DOHH2 (cell line): ENCODE measurements at regions not wholly inside any gene's neighbourhood (a gene's known extent, or its start where the extent isn't known, plus 50 kb on each side); places are given as distances from the start of the nearest gene placed in this dataset.

Experiments used
- H3F3A ChIP-seq: fragments of 200-600 bp; sonication (generic), shearing (Covaris generic); 2 replicates; pipeline ENCODE4 v1.6.0; 2016; ENCODE audit warnings: antibody characterized with exemption, mild to moderate bottlenecking; ENCODE audit not compliant: control insufficient read depth, insufficient read depth
- H3K27ac ChIP-seq: fragments of 200-600 bp; sonication (generic); 2 replicates; pipeline ENCODE4 v1.5.1; 2014; ENCODE audit warnings: low read depth, mild to moderate bottlenecking, low read length, moderate library complexity
- H3K27me3 ChIP-seq: fragments of 200-600 bp; sonication (generic); 2 replicates; pipeline ENCODE4 v1.6.1; 2014; ENCODE audit warnings: mild to moderate bottlenecking, low read length, mixed read lengths; ENCODE audit not compliant: control insufficient read depth
- H3K36me3 ChIP-seq: fragments of 200-600 bp; sonication (generic); 2 replicates; pipeline ENCODE4 v1.6.1; 2014; ENCODE audit warnings: mild to moderate bottlenecking, low read length, moderate library complexity, mixed read lengths; ENCODE audit not compliant: control insufficient read depth
- H3K4me1 ChIP-seq: fragments of 200-600 bp; sonication (generic); 2 replicates; pipeline ENCODE4 v1.6.1; 2014; ENCODE audit warnings: mild to moderate bottlenecking, low read length, mixed read lengths; ENCODE audit not compliant: control insufficient read depth
- H3K4me2 ChIP-seq: fragments of 200-600 bp; sonication (generic); 2 replicates; pipeline ENCODE4 v1.6.0; 2014; ENCODE audit warnings: mild to moderate bottlenecking, low read length, moderate library complexity
- H3K4me3 ChIP-seq: fragments of 200-600 bp; sonication (generic); 2 replicates; pipeline ENCODE4 v1.5.1; 2014; ENCODE audit warnings: mild to moderate bottlenecking, low read length, mixed read lengths
- H3K79me2 ChIP-seq: fragments of 200-600 bp; sonication (generic); 2 replicates; pipeline ENCODE4 v1.6.1; 2014; ENCODE audit warnings: mild to moderate bottlenecking, low read length, mixed read lengths; ENCODE audit not compliant: control insufficient read depth
- H3K9me2 ChIP-seq: fragments of 200-600 bp; sonication (generic); replicated peaks from 2 replicates; pipeline ENCODE4 v1.6.1; 2014; ENCODE audit warnings: mild to moderate bottlenecking, low read length, mixed read lengths; ENCODE audit not compliant: control insufficient read depth
- H3K9me3 ChIP-seq: fragments of 200-600 bp; sonication (generic); 2 replicates; pipeline ENCODE4 v1.6.1; 2014; ENCODE audit warnings: antibody characterized with exemption, low read length, mixed read lengths; ENCODE audit not compliant: control insufficient read depth, insufficient read depth
- H4K20me1 ChIP-seq: fragments of 200-600 bp; sonication (generic); 2 replicates; pipeline ENCODE4 v1.6.0; 2014; ENCODE audit warnings: low read depth, mild to moderate bottlenecking, antibody characterized with exemption, low read length, moderate library complexity; ENCODE audit not compliant: control insufficient read depth, insufficient read depth
- EZH2phosphoT487 ChIP-seq: fragments of 200-600 bp; sonication (generic); IDR thresholded peaks from 2 replicates; pipeline ENCODE4 v1.6.1; 2017; ENCODE audit warnings: borderline replicate concordance, mild to moderate bottlenecking, antibody characterized with exemption, low read length, moderate library complexity, mixed read lengths
- TF ChIP-seq, protein P1 (sequence below): fragments of 200-600 bp; sonication (generic); IDR thresholded peaks from one replicate; pipeline ENCODE4 v1.5.1; 2014; ENCODE audit warnings: antibody characterized with exemption, mild to moderate bottlenecking, low read depth, low read length; ENCODE audit not compliant: poor library complexity, severe bottlenecking

DNA sequence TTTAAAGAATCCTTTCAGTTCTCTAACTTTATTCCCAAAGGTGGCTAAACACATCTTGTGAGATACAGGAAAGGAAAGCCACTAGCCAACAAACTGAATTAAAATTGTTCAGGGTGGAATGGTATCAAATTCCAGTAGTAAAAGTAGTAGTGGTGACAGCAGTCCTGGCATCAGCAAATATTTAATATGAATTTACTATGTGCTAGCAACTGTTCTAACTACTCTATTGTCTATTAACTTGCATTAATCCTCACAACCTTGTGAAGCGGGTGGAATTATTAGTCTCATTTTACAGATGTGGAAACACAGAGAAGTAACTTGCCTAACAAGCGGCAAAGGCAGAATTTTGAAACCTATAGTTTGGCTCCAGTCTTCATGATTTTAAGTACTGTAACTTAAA, 130.1 kb downstream of the KLF12 start:
- no peaks in the 10 kb centered on the region for H3K36me3 ChIP-seq
- H4K20me1 ChIP-seq: no peaks in the 10 kb centered on the region
- TF ChIP-seq EZH2phosphoT487: no peak
- TF ChIP-seq, protein P1, sequence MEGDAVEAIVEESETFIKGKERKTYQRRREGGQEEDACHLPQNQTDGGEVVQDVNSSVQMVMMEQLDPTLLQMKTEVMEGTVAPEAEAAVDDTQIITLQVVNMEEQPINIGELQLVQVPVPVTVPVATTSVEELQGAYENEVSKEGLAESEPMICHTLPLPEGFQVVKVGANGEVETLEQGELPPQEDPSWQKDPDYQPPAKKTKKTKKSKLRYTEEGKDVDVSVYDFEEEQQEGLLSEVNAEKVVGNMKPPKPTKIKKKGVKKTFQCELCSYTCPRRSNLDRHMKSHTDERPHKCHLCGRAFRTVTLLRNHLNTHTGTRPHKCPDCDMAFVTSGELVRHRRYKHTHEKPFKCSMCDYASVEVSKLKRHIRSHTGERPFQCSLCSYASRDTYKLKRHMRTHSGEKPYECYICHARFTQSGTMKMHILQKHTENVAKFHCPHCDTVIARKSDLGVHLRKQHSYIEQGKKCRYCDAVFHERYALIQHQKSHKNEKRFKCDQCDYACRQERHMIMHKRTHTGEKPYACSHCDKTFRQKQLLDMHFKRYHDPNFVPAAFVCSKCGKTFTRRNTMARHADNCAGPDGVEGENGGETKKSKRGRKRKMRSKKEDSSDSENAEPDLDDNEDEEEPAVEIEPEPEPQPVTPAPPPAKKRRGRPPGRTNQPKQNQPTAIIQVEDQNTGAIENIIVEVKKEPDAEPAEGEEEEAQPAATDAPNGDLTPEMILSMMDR: no peak
- peaks cover under 1% of the 10 kb centered on the region; the same call in 1 of the 2 replicates for H3F3A ChIP-seq
- H3K4me2 ChIP-seq: no peak overlapping the region
- no peak overlapping the region for H3K4me3 ChIP-seq
- H3K4me1 ChIP-seq: peaks cover 12% of the 10 kb centered on the region
- no peaks in the 10 kb centered on the region for H3K9me2 ChIP-seq
- no peaks in the 10 kb centered on the region for H3K27me3 ChIP-seq
- no peaks in the 10 kb centered on the region for H3K9me3 ChIP-seq
- no peak overlapping the region for H3K27ac ChIP-seq
- H3K79me2 ChIP-seq: peaks cover 7% of the 10 kb centered on the region

DNA sequence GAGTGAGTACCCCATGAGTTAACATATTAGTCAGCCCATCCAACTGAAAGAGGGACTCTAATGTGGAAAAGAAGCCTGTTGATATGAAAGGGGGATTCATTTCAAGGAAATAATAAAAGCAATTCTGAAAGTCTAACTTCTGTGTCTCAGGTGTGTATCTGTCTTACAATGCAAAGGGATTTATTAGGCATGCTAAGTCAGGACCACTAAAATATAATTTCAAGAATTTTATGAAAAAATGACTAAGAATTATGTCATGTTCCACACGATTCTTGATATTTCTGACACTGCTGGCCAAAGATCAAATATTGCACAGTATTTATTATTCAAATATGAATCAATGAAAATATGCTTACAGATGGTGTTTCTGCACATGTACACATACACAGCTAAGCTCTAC, 130.8 kb downstream of the KLF12 start:
- H3K9me2 ChIP-seq: no peaks in the 10 kb centered on the region
- H3K27ac ChIP-seq: no peak overlapping the region
- H3K4me2 ChIP-seq: no peak overlapping the region
- H3K4me3 ChIP-seq: no peak overlapping the region
- H3K79me2 ChIP-seq: peaks cover 11% of the 10 kb centered on the region
- H3K4me1 ChIP-seq: peaks cover 20% of the 10 kb centered on the region
- no peaks in the 10 kb centered on the region for H3K27me3 ChIP-seq
- peaks cover 8% of the 10 kb centered on the region; the same call in 1 of the 2 replicates for H3F3A ChIP-seq
- no peaks in the 10 kb centered on the region for H3K9me3 ChIP-seq
- no peak for TF ChIP-seq EZH2phosphoT487
- TF ChIP-seq, protein P1: no peak
- H3K36me3 ChIP-seq: no peaks in the 10 kb centered on the region
- no peaks in the 10 kb centered on the region for H4K20me1 ChIP-seq

DNA sequence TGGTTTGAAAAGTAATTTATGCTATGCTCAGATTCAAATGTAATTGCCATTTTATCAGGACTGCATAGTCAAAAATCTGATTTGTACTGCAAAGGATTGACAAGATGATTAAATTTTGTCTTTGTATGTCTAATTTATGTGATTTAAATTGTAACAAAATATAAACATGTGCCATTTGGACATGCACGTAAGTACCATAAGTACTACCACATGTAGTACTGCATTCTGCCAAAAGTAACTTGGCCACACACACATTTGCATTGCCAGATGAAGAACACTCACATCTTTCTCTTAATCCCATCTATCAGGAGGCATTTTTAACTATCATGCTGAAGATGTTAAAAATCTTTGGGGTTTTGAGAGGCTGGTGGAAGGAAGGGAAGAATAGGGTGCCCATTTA, 133.3 kb downstream of the KLF12 start:
- Histone ChIP-seq H3F3A (peaks cover 12% of the 10 kb centered on the region; the same call in 1 of the 2 replicates), H3K79me2 (peaks cover 36% of the 10 kb centered on the region), H3K4me3 (no peak overlapping the region), H3K9me2 (no peaks in the 10 kb centered on the region), H3K36me3 (no peaks in the 10 kb centered on the region), H3K9me3 (no peaks in the 10 kb centered on the region), H4K20me1 (no peaks in the 10 kb centered on the region), H3K27ac (no peak overlapping the region), H3K4me1 (peaks cover 45% of the 10 kb centered on the region), H3K4me2 (no peak overlapping the region), H3K27me3 (no peaks in the 10 kb centered on the region)
- no peak for TF ChIP-seq EZH2phosphoT487
- TF ChIP-seq, protein P1: no peak

DNA sequence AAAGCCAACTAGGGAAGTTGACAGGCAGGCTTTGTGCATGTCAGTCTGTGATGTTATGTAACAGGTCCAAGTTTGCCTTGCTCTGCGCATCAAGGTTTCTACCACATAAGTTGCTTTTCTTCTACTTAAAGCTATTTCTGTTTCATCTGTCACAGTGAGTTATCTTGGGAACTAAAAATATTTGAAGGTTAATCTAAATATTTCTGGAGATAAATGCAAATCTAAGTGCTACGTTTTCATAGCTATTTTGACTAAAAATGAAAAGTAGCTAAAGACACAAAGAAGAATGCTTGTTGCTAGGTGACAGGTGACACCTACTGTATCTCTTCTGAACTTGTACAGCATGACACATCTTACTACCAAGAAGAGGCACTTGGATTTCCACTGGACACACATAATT, 135.6 kb downstream of the KLF12 start:
- H3F3A ChIP-seq: peaks cover 26% of the 10 kb centered on the region
- peak overlapping the region; percentile 55 for H3K4me2 ChIP-seq
- H3K36me3 ChIP-seq: peaks cover 11% of the 10 kb centered on the region
- no peaks in the 10 kb centered on the region for H3K9me3 ChIP-seq
- H3K4me3 ChIP-seq: peak overlapping the region; percentile 26
- peak overlapping the region; percentile 68 for H3K27ac ChIP-seq
- H4K20me1 ChIP-seq: no peaks in the 10 kb centered on the region
- H3K79me2 ChIP-seq: peaks cover 58% of the 10 kb centered on the region
- TF ChIP-seq, protein P1: peak; percentile 42
- TF ChIP-seq EZH2phosphoT487: no peak
- no peaks in the 10 kb centered on the region for H3K9me2 ChIP-seq
- peaks cover 67% of the 10 kb centered on the region for H3K4me1 ChIP-seq
- no peaks in the 10 kb centered on the region for H3K27me3 ChIP-seq
